ENCODE measurements at regions not wholly inside any gene's neighbourhood (a gene's known extent, or its start where the extent isn't known, plus 50 kb on each side); places are given as distances from the start of the nearest gene placed in this dataset.

DNA sequence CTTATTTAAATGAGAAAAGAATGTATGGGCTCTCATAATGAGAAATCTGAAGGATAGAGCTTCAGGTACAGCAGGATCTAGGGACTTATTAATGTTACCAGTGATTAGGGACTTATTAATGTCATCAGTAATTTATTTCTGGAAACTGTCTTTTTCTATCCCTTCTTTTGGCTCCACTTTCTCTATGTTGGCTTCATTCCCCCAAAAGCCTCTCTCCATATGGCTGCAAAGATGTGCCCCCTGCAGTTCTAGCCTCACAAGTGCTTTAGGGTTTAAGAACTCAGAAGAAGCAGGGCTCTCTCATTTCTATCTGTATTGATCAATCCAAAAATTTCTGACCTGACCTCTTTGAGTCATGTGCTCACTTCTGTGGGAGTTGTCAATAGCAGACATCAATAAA is 480.9 kb downstream of the TXNL1 start:
- Histone ChIP-seq H3K79me2 (ENCODE audit: insufficient read depth, low read length) (no peaks in the 10 kb centered on the region), H3K9me2 (replicated peaks; ENCODE audit: insufficient read depth, low read length) (no peaks in the 10 kb centered on the region), H3K4me2 (ENCODE audit: low read depth, low read length, poor library complexity, severe bottlenecking) (no peak overlapping the region), H3K27me3 (ENCODE audit: low read length) (no peaks in the 10 kb centered on the region), H4K20me1 (ENCODE audit: low read depth, low read length) (no peaks in the 10 kb centered on the region), H3K36me3 (ENCODE audit: low read length) (no peaks in the 10 kb centered on the region), H3K9ac (ENCODE audit: low read length) (no peak overlapping the region), H3K4me3 (ENCODE audit: insufficient read depth, low read length, poor library complexity, severe bottlenecking) (no peak overlapping the region), H3K27ac (ENCODE audit: low read depth, low read length) (no peak overlapping the region), H3K9me3 (ENCODE audit: insufficient read depth, low read length) (no peaks in the 10 kb centered on the region), H3F3A (ENCODE audit: insufficient read depth) (no peaks in the 10 kb centered on the region), H2AFZ (ENCODE audit: low read depth, low read length, severe bottlenecking) (no peak overlapping the region)
- TF ChIP-seq EZH2phosphoT487 (conservative IDR thresholded peaks at IDR 0.05; ENCODE audit: low read length): no peak
- TF ChIP-seq, protein P1, sequence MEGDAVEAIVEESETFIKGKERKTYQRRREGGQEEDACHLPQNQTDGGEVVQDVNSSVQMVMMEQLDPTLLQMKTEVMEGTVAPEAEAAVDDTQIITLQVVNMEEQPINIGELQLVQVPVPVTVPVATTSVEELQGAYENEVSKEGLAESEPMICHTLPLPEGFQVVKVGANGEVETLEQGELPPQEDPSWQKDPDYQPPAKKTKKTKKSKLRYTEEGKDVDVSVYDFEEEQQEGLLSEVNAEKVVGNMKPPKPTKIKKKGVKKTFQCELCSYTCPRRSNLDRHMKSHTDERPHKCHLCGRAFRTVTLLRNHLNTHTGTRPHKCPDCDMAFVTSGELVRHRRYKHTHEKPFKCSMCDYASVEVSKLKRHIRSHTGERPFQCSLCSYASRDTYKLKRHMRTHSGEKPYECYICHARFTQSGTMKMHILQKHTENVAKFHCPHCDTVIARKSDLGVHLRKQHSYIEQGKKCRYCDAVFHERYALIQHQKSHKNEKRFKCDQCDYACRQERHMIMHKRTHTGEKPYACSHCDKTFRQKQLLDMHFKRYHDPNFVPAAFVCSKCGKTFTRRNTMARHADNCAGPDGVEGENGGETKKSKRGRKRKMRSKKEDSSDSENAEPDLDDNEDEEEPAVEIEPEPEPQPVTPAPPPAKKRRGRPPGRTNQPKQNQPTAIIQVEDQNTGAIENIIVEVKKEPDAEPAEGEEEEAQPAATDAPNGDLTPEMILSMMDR (IDR thresholded peaks at IDR 0.05; ENCODE audit: insufficient read depth, low read length, poor library complexity, severe bottlenecking): no peak

DNA sequence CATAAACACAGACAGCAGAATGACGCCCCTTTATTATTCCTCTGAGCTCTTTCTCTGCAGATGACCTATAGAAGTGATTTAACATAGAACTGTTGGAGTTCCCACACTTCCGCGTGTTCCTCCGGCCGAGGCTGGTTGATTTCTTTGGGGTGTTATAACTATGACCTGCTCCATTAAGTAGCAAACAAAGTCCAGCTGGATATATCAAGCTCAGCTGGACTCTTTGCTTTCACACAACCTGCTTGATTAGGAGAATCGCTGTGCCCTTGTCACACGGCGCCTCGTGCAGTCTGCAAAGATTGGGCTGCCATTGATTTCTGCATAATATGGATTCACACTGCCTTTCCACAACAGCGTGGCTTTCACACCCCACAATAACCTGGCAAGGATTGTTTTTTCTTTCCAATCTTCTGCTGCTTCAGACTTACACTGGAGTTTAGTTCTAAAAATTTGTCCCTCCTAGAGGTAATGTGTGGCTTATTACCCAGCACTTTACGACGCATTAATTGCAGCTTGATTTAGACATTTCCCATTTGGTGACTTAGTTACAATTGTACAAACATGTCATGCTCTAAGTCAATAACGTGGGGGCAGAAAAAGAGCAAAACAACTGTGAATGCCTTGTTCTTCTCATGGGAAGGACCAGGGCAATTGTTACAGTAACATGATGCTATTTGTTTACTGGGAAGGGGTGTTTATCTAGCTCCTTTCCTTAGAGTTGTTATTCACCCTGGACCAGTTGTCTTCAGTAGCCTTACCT is 485.7 kb downstream of the TXNL1 start:
- Histone ChIP-seq H3K9me3 (ENCODE audit: insufficient read depth, low read length) (no peaks in the 10 kb centered on the region), H3K9ac (ENCODE audit: low read length) (no peak overlapping the region), H3K4me3 (ENCODE audit: insufficient read depth, low read length, poor library complexity, severe bottlenecking) (no peak overlapping the region), H3K79me2 (ENCODE audit: insufficient read depth, low read length) (no peaks in the 10 kb centered on the region), H3K27me3 (ENCODE audit: low read length) (no peaks in the 10 kb centered on the region; the same call in 1 of the 2 replicates), H3K4me2 (ENCODE audit: low read depth, low read length, poor library complexity, severe bottlenecking) (no peak overlapping the region), H3F3A (ENCODE audit: insufficient read depth) (no peaks in the 10 kb centered on the region), H3K9me2 (replicated peaks; ENCODE audit: insufficient read depth, low read length) (no peaks in the 10 kb centered on the region), H2AFZ (ENCODE audit: low read depth, low read length, severe bottlenecking) (no peak overlapping the region), H3K36me3 (ENCODE audit: low read length) (no peaks in the 10 kb centered on the region), H4K20me1 (ENCODE audit: low read depth, low read length) (no peaks in the 10 kb centered on the region), H3K27ac (ENCODE audit: low read depth, low read length) (no peak overlapping the region)
- TF ChIP-seq, protein P1 (IDR thresholded peaks at IDR 0.05; ENCODE audit: insufficient read depth, low read length, poor library complexity, severe bottlenecking): no peak
- no peak for TF ChIP-seq EZH2phosphoT487 (conservative IDR thresholded peaks at IDR 0.05; ENCODE audit: low read length)

DNA sequence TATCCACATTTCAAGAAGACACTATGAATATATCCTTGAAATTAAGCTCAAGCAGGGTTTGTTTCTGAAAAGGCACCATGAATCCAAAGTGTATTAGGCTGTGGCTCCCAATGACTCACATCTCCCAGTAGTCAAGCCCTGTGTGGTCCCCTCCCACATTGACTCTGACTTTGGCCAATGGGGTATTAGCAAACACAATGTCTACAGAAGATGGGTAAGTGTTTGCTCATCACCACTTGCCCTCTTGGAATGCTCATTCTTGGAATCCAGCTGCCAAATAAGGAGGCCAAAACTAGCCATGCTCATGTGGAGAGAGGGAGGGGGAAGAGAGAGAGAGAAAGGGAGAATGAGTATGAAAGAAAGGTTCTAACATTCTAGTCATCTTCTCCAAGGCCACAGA is 490.0 kb downstream of the TXNL1 start:
- no peaks in the 10 kb centered on the region; the same call in 1 of the 2 replicates for H3K27me3 ChIP-seq (ENCODE audit: low read length)
- no peak overlapping the region for H3K27ac ChIP-seq (ENCODE audit: low read depth, low read length)
- H3F3A ChIP-seq (ENCODE audit: insufficient read depth): no peaks in the 10 kb centered on the region
- H3K79me2 ChIP-seq (ENCODE audit: insufficient read depth, low read length): no peaks in the 10 kb centered on the region
- H3K4me2 ChIP-seq (ENCODE audit: low read depth, low read length, poor library complexity, severe bottlenecking): no peak overlapping the region
- no peaks in the 10 kb centered on the region for H3K9me3 ChIP-seq (ENCODE audit: insufficient read depth, low read length)
- no peaks in the 10 kb centered on the region for H4K20me1 ChIP-seq (ENCODE audit: low read depth, low read length)
- no peak overlapping the region for H3K4me3 ChIP-seq (ENCODE audit: insufficient read depth, low read length, poor library complexity, severe bottlenecking)
- TF ChIP-seq EZH2phosphoT487 (conservative IDR thresholded peaks at IDR 0.05; ENCODE audit: low read length): no peak
- TF ChIP-seq, protein P1 (IDR thresholded peaks at IDR 0.05; ENCODE audit: insufficient read depth, low read length, poor library complexity, severe bottlenecking): no peak
- no peak overlapping the region for H2AFZ ChIP-seq (ENCODE audit: low read depth, low read length, severe bottlenecking)
- H3K9me2 ChIP-seq (replicated peaks; ENCODE audit: insufficient read depth, low read length): no peaks in the 10 kb centered on the region
- H3K9ac ChIP-seq (ENCODE audit: low read length): no peak overlapping the region
- H3K36me3 ChIP-seq (ENCODE audit: low read length): no peaks in the 10 kb centered on the region

All from SU-DHL-6 (cell line).